GM12878 (cell line): ENCODE measurements at regions not wholly inside any gene's neighbourhood (a gene's known extent, or its start where the extent isn't known, plus 50 kb on each side); places are given as distances from the start of the nearest gene placed in this dataset.

Source experiments
- ATAC-seq: fragments of 200-7000 bp; cut with Tn5 transposase; 3 replicates; pipeline ENCODE4 v1.9.1; 2020; ENCODE audit warnings: mild to moderate bottlenecking, moderate library complexity
- BruUV-seq: library from RNA; stranded (reverse); fragments of 400-500 nt; replicated peaks from 2 replicates; lab custom pipeline; 2021; lab: Mats Ljungman, UMichigan
- CTCF ChIA-PET: fragments of 300-600 bp; sonication (Branson Sonifier 250); formaldehyde crosslinking; extraction: SDS; loops from one replicate; lab custom pipeline; 2021; ENCODE audit warnings: inconsistent platforms; lab: Yijun Ruan, JAX
- POLR2A ChIA-PET: fragments of 350-600 bp; formaldehyde crosslinking; extraction: SDS; loops from one replicate; lab custom pipeline; 2021; ENCODE audit warnings: inconsistent platforms; lab: Charles Lee
- RAD21 ChIA-PET: fragments of 300-600 bp; sonication (Branson Sonifier 250); formaldehyde crosslinking; loops from one replicate; lab custom pipeline; 2023; ENCODE audit warnings: antibody characterized with exemption; ENCODE audit not compliant: unreplicated experiment; lab: Charles Lee
- SMC1A ChIA-PET: fragments of 300-600 bp; sonication (Branson Sonifier 250); formaldehyde crosslinking; loops from one replicate; lab custom pipeline; 2023; ENCODE audit not compliant: unreplicated experiment, uncharacterized antibody; lab: Charles Lee
- DNase-seq: peaks from one replicate; pipeline ENCODE4 v3.0.0-alpha.2; 2011; ENCODE audit warnings: low read depth, low spot score
- FAIRE-seq: peaks from 3 replicates; lab custom pipeline; 2011; peaks lifted over from hg19 to GRCh38; lab: Jason Lieb, UNC
- H2AFZ ChIP-seq: 2 replicates; pipeline ENCODE4 v1.6.0; 2011; ENCODE audit warnings: low read depth, low read length, control low read depth; ENCODE audit not compliant: control insufficient read depth
- H3K27ac ChIP-seq: 2 replicates; pipeline ENCODE4 v1.5.1; 2011; ENCODE audit warnings: control low read depth; ENCODE audit not compliant: control insufficient read depth, insufficient read depth
- H3K27me3 ChIP-seq, 2 experiments: replicated peaks in 1 of 2; 2 replicates each; pipeline versions ENCODE4 v1.6.0 to v1.6.1; 2011; ENCODE audit warnings: low read length in 1 of 2; ENCODE audit not compliant: control insufficient read depth in 2 of 2, insufficient read depth in 2 of 2
- H3K36me3 ChIP-seq, 2 experiments: 2 replicates each; pipeline ENCODE4 v1.5.1; 2011; ENCODE audit warnings: low read length in 1 of 2; ENCODE audit not compliant: control insufficient read depth in 2 of 2, insufficient read depth in 2 of 2
- H3K4me1 ChIP-seq: 2 replicates; pipeline ENCODE4 v1.6.1; 2011; ENCODE audit warnings: mild to moderate bottlenecking, low read length, moderate library complexity, mixed read lengths; ENCODE audit not compliant: control insufficient read depth, insufficient read depth
- H3K4me2 ChIP-seq: 2 replicates; pipeline ENCODE4 v1.6.0; 2011; ENCODE audit warnings: control low read depth; ENCODE audit not compliant: control insufficient read depth, insufficient read depth
- H3K4me3 ChIP-seq: fragments of 200-600 bp; sonication (generic); 2 replicates; pipeline ENCODE4 v1.5.1; 2016
- H3K79me2 ChIP-seq: 2 replicates; pipeline ENCODE4 v1.6.0; 2011; ENCODE audit warnings: low read length; ENCODE audit not compliant: control insufficient read depth, insufficient read depth
- H3K9ac ChIP-seq: 2 replicates; pipeline ENCODE4 v1.8.0; 2011; ENCODE audit warnings: low read length, control low read depth, mixed read lengths; ENCODE audit not compliant: control insufficient read depth, insufficient read depth
- H3K9me3 ChIP-seq: replicated peaks from 3 replicates; pipeline ENCODE4 v1.5.1; 2011; ENCODE audit warnings: mild to moderate bottlenecking, low read length; ENCODE audit not compliant: control insufficient read depth, insufficient read depth
- H4K20me1 ChIP-seq: 2 replicates; pipeline ENCODE4 v1.6.0; 2011; ENCODE audit not compliant: control insufficient read depth, insufficient read depth
- CREM ChIP-seq: IDR thresholded peaks from 2 replicates; pipeline ENCODE4 v1.6.1; 2014; ENCODE audit warnings: antibody characterized with exemption, low read depth
- GATAD2B ChIP-seq: fragments of 450-650 bp; conservative IDR thresholded peaks from 2 replicates; pipeline ENCODE4 v1.6.1; 2017; ENCODE audit warnings: low read depth, mild to moderate bottlenecking, moderate library complexity
- HSF1 ChIP-seq: fragments of 150-350 bp; IDR thresholded peaks from 2 replicates; pipeline ENCODE4 v1.6.1; 2014; ENCODE audit warnings: mild to moderate bottlenecking, low read depth, low read length
- IRF4 ChIP-seq: IDR thresholded peaks from 2 replicates; pipeline ENCODE4 v1.6.1; 2011; ENCODE audit warnings: low read depth, low read length
- IRF5 ChIP-seq: fragments of 450-650 bp; IDR thresholded peaks from 2 replicates; pipeline ENCODE4 v1.6.1; 2017; ENCODE audit warnings: borderline replicate concordance
- MEF2A ChIP-seq: IDR thresholded peaks from 2 replicates; pipeline ENCODE4 v1.6.1; 2011; ENCODE audit warnings: low read depth, mild to moderate bottlenecking, low read length, moderate library complexity; ENCODE audit not compliant: insufficient read depth
- MEF2B ChIP-seq: fragments of 450-650 bp; IDR thresholded peaks from 2 replicates; pipeline ENCODE4 v1.6.1; 2018; ENCODE audit warnings: mild to moderate bottlenecking, moderate library complexity; ENCODE audit not compliant: partially characterized antibody, poor library complexity, severe bottlenecking
- NRF1 ChIP-seq: conservative IDR thresholded peaks from 2 replicates; pipeline ENCODE4 v1.6.1; 2011; ENCODE audit warnings: mild to moderate bottlenecking, low read depth, low read length, improper control_type of control experiment
- PAX8 ChIP-seq: fragments of 450-650 bp; IDR thresholded peaks from 2 replicates; pipeline ENCODE4 v1.6.1; 2017; ENCODE audit warnings: mild to moderate bottlenecking, moderate library complexity
- PML ChIP-seq: IDR thresholded peaks from 2 replicates; pipeline ENCODE4 v1.6.1; 2012; ENCODE audit warnings: low read length, inconsistent platforms
- SMC3 ChIP-seq: IDR thresholded peaks from 2 replicates; pipeline ENCODE4 v1.6.1; 2011; ENCODE audit warnings: low read length, improper control_type of control experiment, borderline replicate concordance
- SPI1 ChIP-seq: IDR thresholded peaks from 2 replicates; pipeline ENCODE4 v1.6.1; 2011; ENCODE audit warnings: low read depth, mild to moderate bottlenecking, low read length, moderate library complexity, borderline replicate concordance; ENCODE audit not compliant: insufficient read depth
- SREBF2 ChIP-seq: IDR thresholded peaks from 2 replicates; pipeline ENCODE4 v1.6.1; 2012; ENCODE audit warnings: mild to moderate bottlenecking, low read length
- TBL1XR1 ChIP-seq: IDR thresholded peaks from 2 replicates; pipeline ENCODE4 v1.6.1; 2012; ENCODE audit warnings: low read depth, low read length, improper control_type of control experiment
- TCF12 ChIP-seq: IDR thresholded peaks from 2 replicates; pipeline ENCODE4 v1.6.1; 2011; ENCODE audit warnings: low read depth, mild to moderate bottlenecking, low read length
- WGBS: methylation state at CpG from one replicate; pipeline ENCODE4 v1.1.6; 2016; ENCODE audit warnings: low lambda C conversion rate; ENCODE audit not compliant: insufficient replicate concordance, insufficient coverage; ENCODE audit errors: missing lambda C conversion rate; 5-methylcytosine and 5-hydroxymethylcytosine counted together
- in situ Hi-C: fragments of 300-500 bp; cut with MboI; formaldehyde crosslinking; loops from 9 replicates; pipeline ENCODE4 v1.14.3; 2018; ENCODE audit warnings: mixed read lengths
- intact Hi-C: fragments of 100-400 bp; cut with micrococcal nuclease; formaldehyde crosslinking; loops from one replicate; pipeline ENCODE4 v1.14.2; 2022; ENCODE audit not compliant: unreplicated experiment

- ChIA-PET RAD21 (no interaction called here), CTCF (interaction anchor here (0.8 to 1.3 kb wide), 2 partner anchors 40 to 124 kb away, joined by 3 read pairs; no protein-coding TSS in a partner anchor), POLR2A (no interaction called here), SMC1A (interaction anchor here (1.8 kb wide), 1 partner anchor 40 kb away, joined by 5 read pairs; no protein-coding TSS in a partner anchor)
- Histone ChIP-seq H3K4me1 (peaks cover 17% of the 10 kb centered on the region), H2AFZ (no peak overlapping the region), H3K4me3 (no peak overlapping the region), H3K9ac (no peak overlapping the region), H3K27me3 (peaks cover 1 to 9% of the 10 kb centered on the region in 2 experiments), H3K36me3 (no peaks in the 10 kb centered on the region), H4K20me1 (no peaks in the 10 kb centered on the region), H3K4me2 (no peak overlapping the region), H3K27ac (no peak overlapping the region), H3K79me2 (no peaks in the 10 kb centered on the region), H3K9me3 (no peaks in the 10 kb centered on the region)
- no TSS peak for BruUV-seq
- intact Hi-C loops = no loop called here
- ATAC-seq (no peak), DNase-seq (no peak), FAIRE-seq (no peak)
- 54% methylated on average over 17 of the region's 18 CpGs for WGBS
- TF ChIP-seq TCF12 (no peak), MEF2A (no peak), IRF5 (no peak), SREBF2 (no peak), PAX8 (no peak), NRF1 (no peak), HSF1 (no peak), GATAD2B (no peak), SPI1 (no peak), MEF2B (no peak), TBL1XR1 (no peak), IRF4 (no peak), PML (no peak), CREM (no peak), SMC3 (no peak)
- in situ Hi-C loops = no loop called here
These were observed 120.6 kb downstream of the C9orf50 start for GRCh38 chr9:129500161-129500862.
